ENCODE measurements at regions not wholly inside any gene's neighbourhood (a gene's known extent, or its start where the extent isn't known, plus 50 kb on each side); places are given as distances from the start of the nearest gene placed in this dataset.

DNA sequence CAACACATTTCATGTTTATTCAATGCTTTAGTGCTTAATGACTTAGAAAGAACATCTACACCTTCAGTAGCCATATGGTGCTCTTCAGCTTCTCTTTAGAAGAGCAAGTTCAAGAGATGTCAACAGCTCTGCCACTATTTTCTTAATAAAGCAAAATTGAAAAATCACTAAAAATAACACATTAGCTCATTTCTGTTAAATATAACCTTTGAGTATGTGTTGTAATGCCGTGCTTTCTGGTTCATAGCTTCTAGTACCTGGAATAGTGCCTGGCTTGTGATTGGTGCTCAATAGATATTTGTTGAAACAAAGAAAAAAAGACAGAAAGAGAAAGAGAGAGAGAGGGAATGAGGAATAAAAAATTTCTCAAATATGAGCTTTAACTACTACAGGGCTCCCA lies 349.8 kb upstream of the SPRED2 start:
- no peaks in the 10 kb centered on the region for H3K27me3 ChIP-seq (replicated peaks in 1 of 4; ENCODE audit: control insufficient read depth in 3 of 4, extremely low read depth in 1 of 4, insufficient read depth in 3 of 4, low read length in 3 of 4)
- no peak overlapping the region for H2BK20ac ChIP-seq (ENCODE audit: low read length)
- FAIRE-seq (no peak), DNase-seq (ENCODE audit: low read depth in 1 of 2, low spot score in 2 of 2) (no peak)
- H3K4me2 ChIP-seq (ENCODE audit: insufficient read depth in 1 of 2, low read depth in 2 of 2, low read length in 2 of 2), result no peak overlapping the region
- H3K23me2 ChIP-seq (ENCODE audit: low read depth, low read length), result no peaks in the 10 kb centered on the region
- H4K91ac ChIP-seq (replicated peaks; ENCODE audit: insufficient read length, low read length), result no peak overlapping the region
- H3K4ac ChIP-seq (replicated peaks; ENCODE audit: insufficient read length, low read depth, low read length), result no peak overlapping the region
- H2BK120ac ChIP-seq (replicated peaks; ENCODE audit: low read depth, low read length), result no peak overlapping the region
- H3K79me1 ChIP-seq (ENCODE audit: low read depth, low read length), result no peaks in the 10 kb centered on the region
- H2AK5ac ChIP-seq (ENCODE audit: low read depth, low read length), result no peak overlapping the region
- no peak overlapping the region for H4K5ac ChIP-seq (ENCODE audit: insufficient read length, low read depth, low read length)
- H3K79me2 ChIP-seq (ENCODE audit: control insufficient read depth in 1 of 2, insufficient read depth in 2 of 2, low read length in 2 of 2), result no peaks in the 10 kb centered on the region
- H2BK5ac ChIP-seq (ENCODE audit: low read depth, low read length), result no peak overlapping the region
- H3K56ac ChIP-seq (replicated peaks; ENCODE audit: insufficient read length, low read depth, low read length), result no peak overlapping the region
- H3K9me3 ChIP-seq (ENCODE audit: insufficient read depth in 2 of 2, low read depth in 1 of 2, low read length in 1 of 2), result no peaks in the 10 kb centered on the region
- no peak overlapping the region for H3K14ac ChIP-seq (ENCODE audit: insufficient read length)
- no peak overlapping the region for H2AFZ ChIP-seq (ENCODE audit: low read length)
- POLR2A ChIA-PET (ENCODE audit: partially characterized antibody), result no interaction called here
- no peaks in the 10 kb centered on the region for H4K20me1 ChIP-seq (replicated peaks in 1 of 2; ENCODE audit: control insufficient read depth in 1 of 2, insufficient read depth in 2 of 2, low read length in 2 of 2)
- no peak overlapping the region for H3K23ac ChIP-seq (ENCODE audit: insufficient read length)
- H3K27ac ChIP-seq (ENCODE audit: low read depth, low read length), result no peak overlapping the region
- no peak overlapping the region for H3K4me3 ChIP-seq (ENCODE audit: extremely low read depth in 1 of 4, insufficient read depth in 2 of 4, low read depth in 3 of 4, low read length in 4 of 4)
- no peak overlapping the region for H2BK15ac ChIP-seq (ENCODE audit: low read length)
- no peak overlapping the region for H3K9ac ChIP-seq (replicated peaks in 1 of 4; ENCODE audit: extremely low read depth in 1 of 4, low read depth in 3 of 4, low read length in 3 of 4)
- 100% methylated on average over 1 of the region's 1 CpG; no CpG with 5 or more reads in 1 of the 2 experiments for WGBS, 2 experiments (ENCODE audit: extremely low coverage in 1 of 2, insufficient coverage in 1 of 2, insufficient read length in 1 of 2, insufficient replicate concordance in 2 of 2, low coverage in 1 of 2, low lambda C conversion rate in 2 of 2, missing lambda C conversion rate in 1 of 2)
- no peak overlapping the region for H4K8ac ChIP-seq (ENCODE audit: extremely low read depth, insufficient read depth, low read length)
- TF ChIP-seq, protein P1, sequence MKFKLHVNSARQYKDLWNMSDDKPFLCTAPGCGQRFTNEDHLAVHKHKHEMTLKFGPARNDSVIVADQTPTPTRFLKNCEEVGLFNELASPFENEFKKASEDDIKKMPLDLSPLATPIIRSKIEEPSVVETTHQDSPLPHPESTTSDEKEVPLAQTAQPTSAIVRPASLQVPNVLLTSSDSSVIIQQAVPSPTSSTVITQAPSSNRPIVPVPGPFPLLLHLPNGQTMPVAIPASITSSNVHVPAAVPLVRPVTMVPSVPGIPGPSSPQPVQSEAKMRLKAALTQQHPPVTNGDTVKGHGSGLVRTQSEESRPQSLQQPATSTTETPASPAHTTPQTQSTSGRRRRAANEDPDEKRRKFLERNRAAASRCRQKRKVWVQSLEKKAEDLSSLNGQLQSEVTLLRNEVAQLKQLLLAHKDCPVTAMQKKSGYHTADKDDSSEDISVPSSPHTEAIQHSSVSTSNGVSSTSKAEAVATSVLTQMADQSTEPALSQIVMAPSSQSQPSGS (IDR thresholded peaks at IDR 0.05; ENCODE audit: low read length), result no peak
- TF ChIP-seq KDM5A (IDR thresholded peaks at IDR 0.05; ENCODE audit: low read length) (no peak), TAF1 (IDR thresholded peaks at IDR 0.05; ENCODE audit: low read depth, low read length) (no peak), RNF2 (IDR thresholded peaks at IDR 0.05; ENCODE audit: borderline replicate concordance, low read depth, low read length, missing control alignments, poor library complexity, severe bottlenecking) (no peak), SRF (IDR thresholded peaks at IDR 0.05; ENCODE audit: low read depth, low read length) (no peak), CTBP2 (IDR thresholded peaks at IDR 0.05; ENCODE audit: borderline replicate concordance, insufficient read depth, insufficient read length, low read length) (no peak), HDAC2 (IDR thresholded peaks at IDR 0.05; ENCODE audit: borderline replicate concordance in 1 of 2, low read depth in 2 of 2, low read length in 2 of 2) (no peak)
- no peak overlapping the region for H2BK12ac ChIP-seq (ENCODE audit: low read depth, low read length)
- H3K4me1 ChIP-seq (replicated peaks in 1 of 4; ENCODE audit: control insufficient read depth in 3 of 4, insufficient read depth in 4 of 4, low read length in 3 of 4), result no peaks in the 10 kb centered on the region; a peak in 1 of 7 replicates
- H3K36me3 ChIP-seq (ENCODE audit: control insufficient read depth in 2 of 4, insufficient read depth in 4 of 4, low read length in 3 of 4), result no peaks in the 10 kb centered on the region
- H3K18ac ChIP-seq (ENCODE audit: extremely low read depth, low read length), result no peak overlapping the region
- CTCF ChIA-PET (ENCODE audit: partially characterized antibody), result interaction anchor here (0.7 to 1.9 kb wide), 4 partner anchors 19 to 144 kb away, joined by 3 to 8 read pairs (median 4); no protein-coding TSS in a partner anchor
